ENCODE measurements at regions not wholly inside any gene's neighbourhood (a gene's known extent, or its start where the extent isn't known, plus 50 kb on each side); places are given as distances from the start of the nearest gene placed in this dataset.

DNA sequence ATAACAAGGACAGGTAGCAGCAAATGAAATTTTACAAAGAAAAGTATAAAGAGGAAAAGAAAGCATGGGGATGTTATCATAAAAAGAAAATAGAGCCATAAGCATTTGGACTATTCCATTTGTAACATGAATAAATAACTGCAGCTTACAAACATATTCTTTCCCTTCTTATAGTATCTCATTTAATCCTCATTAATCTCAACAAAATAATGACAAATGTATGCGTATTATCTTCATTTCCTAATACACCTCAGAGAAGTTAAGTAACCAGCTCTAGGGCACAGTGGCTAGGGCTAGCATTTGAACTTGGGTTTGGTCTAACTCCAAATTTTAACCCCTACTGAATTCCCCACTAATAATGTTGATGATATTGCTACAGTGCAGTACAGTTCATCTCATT is 175.5 kb upstream of the POU5F2 start:
- TF ChIP-seq, protein P1, sequence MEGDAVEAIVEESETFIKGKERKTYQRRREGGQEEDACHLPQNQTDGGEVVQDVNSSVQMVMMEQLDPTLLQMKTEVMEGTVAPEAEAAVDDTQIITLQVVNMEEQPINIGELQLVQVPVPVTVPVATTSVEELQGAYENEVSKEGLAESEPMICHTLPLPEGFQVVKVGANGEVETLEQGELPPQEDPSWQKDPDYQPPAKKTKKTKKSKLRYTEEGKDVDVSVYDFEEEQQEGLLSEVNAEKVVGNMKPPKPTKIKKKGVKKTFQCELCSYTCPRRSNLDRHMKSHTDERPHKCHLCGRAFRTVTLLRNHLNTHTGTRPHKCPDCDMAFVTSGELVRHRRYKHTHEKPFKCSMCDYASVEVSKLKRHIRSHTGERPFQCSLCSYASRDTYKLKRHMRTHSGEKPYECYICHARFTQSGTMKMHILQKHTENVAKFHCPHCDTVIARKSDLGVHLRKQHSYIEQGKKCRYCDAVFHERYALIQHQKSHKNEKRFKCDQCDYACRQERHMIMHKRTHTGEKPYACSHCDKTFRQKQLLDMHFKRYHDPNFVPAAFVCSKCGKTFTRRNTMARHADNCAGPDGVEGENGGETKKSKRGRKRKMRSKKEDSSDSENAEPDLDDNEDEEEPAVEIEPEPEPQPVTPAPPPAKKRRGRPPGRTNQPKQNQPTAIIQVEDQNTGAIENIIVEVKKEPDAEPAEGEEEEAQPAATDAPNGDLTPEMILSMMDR (IDR thresholded peaks at IDR 0.05), result no peak
- Histone ChIP-seq H3K27ac (no peak overlapping the region), H3K4me3 (no peak overlapping the region)
- no peak for DNase-seq (ENCODE audit: low spot score)

DNA sequence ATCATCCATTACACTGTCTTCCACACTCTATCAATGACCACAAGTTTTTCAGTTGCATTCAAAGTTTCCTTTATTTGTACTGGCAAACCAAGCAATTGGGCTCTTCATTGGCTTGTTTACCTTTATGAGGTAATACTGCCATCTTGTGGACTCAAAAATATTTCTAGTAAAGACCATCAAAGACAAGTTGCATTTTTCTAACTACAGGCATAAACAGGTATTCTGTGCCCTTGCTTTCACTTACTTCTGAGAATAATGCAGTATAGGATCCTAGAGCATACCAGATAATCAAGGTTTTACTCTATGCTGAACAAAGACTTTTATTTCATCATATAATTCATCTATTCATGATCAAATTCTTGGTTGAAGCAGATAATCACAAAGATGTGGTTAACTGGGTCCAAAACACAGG is 173.7 kb upstream of the POU5F2 start:
- TF ChIP-seq, protein P1 (IDR thresholded peaks at IDR 0.05), result no peak
- H3K27ac ChIP-seq, result no peak overlapping the region
- H3K4me3 ChIP-seq, result no peak overlapping the region
- DNase-seq (ENCODE audit: low spot score), result no peak

DNA sequence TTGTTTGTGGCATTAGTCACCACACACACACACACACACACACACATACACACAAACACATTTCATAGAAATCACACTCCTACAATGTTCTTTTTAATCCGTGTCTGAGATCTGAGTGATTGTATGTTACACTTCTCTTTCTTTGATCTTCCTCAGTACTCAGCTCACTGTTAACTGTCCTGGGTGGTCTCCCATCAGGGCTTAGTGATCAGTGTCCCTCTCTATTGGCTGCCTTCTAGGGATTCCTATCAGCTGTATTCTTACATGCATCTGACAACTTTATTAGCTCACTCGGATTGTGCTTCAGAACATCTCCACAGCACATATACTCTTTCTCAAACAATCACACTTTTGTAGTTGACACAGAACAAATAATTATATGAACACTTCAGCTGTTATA is 170.2 kb upstream of the POU5F2 start:
- no peak overlapping the region for H3K4me3 ChIP-seq
- TF ChIP-seq, protein P1 (IDR thresholded peaks at IDR 0.05), result no peak
- H3K27ac ChIP-seq, result no peak overlapping the region
- DNase-seq (ENCODE audit: low spot score), result no peak

DNA sequence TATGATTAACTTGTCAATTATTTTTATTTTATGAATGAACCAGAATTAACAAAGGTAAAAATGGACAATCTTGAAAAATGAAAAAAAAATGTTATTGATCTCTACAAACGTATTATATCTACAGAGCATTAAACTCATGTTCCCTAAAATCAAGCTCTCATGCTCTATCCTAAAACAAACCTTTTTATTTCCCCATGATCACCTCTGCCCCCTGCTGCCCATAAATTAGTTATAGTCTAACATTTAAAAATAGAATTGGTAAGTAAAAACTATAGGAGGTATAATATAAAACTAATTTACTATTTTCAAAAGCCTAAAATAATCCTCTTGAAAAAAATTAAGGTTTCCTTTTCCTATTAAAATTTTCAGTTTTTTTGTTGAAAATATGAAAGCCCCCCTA is 168.0 kb upstream of the POU5F2 start:
- Histone ChIP-seq H3K27ac (no peak overlapping the region), H3K4me3 (no peak overlapping the region)
- TF ChIP-seq, protein P1 (IDR thresholded peaks at IDR 0.05), result no peak
- DNase-seq (ENCODE audit: low spot score), result no peak

DNA sequence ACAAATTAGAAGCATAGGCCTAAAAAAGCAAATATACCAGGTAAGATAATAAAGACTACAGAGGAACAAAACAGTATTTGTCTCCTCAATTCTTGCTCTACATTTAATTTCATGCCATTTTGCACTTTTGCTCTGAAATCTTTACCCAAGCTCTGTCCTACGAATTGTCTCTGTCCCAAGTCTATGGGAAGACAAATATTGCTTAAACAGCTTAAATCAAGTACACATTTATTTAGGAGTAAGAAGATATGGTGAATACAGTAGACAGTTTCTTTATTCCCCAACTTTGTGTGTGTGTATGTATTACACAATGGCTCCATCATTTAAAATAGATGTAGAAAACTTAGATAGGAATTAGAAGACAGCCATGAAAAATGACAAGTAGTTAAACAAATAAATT is 163.5 kb upstream of the POU5F2 start:
- TF ChIP-seq, protein P1 (IDR thresholded peaks at IDR 0.05), result no peak
- no peak for DNase-seq (ENCODE audit: low spot score)
- Histone ChIP-seq H3K4me3 (no peak overlapping the region), H3K27ac (no peak overlapping the region)

DNA sequence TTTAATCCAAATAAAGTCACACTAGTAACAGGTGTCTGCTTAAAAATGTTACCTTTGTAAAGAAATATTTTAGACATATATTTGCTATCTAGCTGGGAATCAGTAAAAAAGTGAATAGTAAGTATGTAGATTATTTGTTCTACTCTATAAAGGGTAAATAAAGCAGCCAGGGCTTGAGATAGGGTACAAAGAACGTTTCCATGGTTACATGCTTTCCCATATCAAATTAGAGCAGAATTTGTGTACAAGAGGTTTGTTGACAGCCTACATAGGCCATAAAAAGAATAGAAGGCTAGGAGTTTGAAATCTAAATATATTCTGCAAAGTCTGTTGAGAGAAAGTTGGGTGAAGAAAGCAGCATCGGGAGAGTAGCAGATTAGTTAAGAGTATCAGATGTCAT is 160.9 kb upstream of the POU5F2 start:
- TF ChIP-seq, protein P1 (IDR thresholded peaks at IDR 0.05), result no peak
- Histone ChIP-seq H3K27ac (no peak overlapping the region), H3K4me3 (no peak overlapping the region)
- DNase-seq (ENCODE audit: low spot score), result no peak

DNA sequence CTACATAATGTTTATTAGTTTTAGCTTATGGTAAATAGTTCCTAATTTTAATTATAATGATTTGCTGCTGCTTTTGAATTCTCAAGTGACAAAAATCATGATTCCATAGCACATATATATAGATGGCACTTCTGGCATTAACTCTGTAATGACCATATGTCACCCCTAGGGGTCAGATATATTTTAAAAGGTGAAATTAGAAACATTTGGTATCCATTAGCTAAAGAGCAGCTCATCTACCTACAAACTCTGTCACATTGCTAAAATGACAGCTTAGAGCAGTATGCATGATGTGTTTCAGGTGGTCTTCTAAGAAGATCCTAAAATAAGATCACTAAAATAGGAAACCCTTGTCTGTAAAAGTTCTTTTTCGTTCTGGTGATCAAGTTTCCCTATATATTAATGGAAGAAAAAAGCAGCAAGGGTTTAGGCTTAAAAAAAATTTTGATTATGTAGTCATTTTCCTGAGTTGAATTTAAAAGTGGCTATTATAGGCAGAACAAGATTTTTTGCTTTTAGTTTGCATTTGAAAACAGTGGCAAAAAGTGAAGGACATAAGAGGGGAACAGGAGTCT is 157.7 kb upstream of the POU5F2 start:
- Histone ChIP-seq H3K27ac (no peak overlapping the region), H3K4me3 (no peak overlapping the region)
- TF ChIP-seq, protein P1 (IDR thresholded peaks at IDR 0.05), result no peak
- no peak for DNase-seq (ENCODE audit: low spot score)
